ENCODE measurements at regions not wholly inside any gene's neighbourhood (a gene's known extent, or its start where the extent isn't known, plus 50 kb on each side); places are given as distances from the start of the nearest gene placed in this dataset.

DNA sequence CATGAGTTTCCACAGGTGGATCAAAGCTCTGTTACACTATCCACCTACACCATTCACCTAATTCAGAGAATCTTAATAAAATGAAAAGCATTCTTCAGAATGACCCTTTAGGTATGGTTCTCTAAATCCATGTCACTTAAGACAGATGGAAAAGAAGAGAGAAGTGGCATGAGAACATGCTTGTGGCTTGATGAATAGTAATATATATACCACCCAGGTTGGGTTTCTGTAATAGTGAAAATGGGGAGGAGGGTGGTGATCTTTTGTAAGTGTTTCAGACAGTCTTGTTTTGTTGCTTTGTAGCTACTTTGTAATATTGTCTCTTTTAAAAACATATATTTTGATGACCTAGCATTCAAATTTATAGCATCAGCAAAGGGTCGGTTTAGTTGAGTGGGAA is 469.8 kb downstream of the USP25 start:
- Histone ChIP-seq H3K4me3 (ENCODE audit: low read depth, low read length) (no peak overlapping the region), H3K27me3 (ENCODE audit: insufficient read depth, low read depth, severe bottlenecking) (no peaks in the 10 kb centered on the region), H3K36me3 (no peaks in the 10 kb centered on the region), H3K27ac (no peak overlapping the region), H3K9me3 (ENCODE audit: severe bottlenecking) (no peaks in the 10 kb centered on the region)
- DNase-seq, result no peak
- TF ChIP-seq, protein P1, sequence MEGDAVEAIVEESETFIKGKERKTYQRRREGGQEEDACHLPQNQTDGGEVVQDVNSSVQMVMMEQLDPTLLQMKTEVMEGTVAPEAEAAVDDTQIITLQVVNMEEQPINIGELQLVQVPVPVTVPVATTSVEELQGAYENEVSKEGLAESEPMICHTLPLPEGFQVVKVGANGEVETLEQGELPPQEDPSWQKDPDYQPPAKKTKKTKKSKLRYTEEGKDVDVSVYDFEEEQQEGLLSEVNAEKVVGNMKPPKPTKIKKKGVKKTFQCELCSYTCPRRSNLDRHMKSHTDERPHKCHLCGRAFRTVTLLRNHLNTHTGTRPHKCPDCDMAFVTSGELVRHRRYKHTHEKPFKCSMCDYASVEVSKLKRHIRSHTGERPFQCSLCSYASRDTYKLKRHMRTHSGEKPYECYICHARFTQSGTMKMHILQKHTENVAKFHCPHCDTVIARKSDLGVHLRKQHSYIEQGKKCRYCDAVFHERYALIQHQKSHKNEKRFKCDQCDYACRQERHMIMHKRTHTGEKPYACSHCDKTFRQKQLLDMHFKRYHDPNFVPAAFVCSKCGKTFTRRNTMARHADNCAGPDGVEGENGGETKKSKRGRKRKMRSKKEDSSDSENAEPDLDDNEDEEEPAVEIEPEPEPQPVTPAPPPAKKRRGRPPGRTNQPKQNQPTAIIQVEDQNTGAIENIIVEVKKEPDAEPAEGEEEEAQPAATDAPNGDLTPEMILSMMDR (IDR thresholded peaks at IDR 0.05; ENCODE audit: low read depth, low read length), result no peak

GRCh38 chr21:16201718-16202117 is 471.9 kb downstream of the USP25 start:
- Histone ChIP-seq H3K4me3 (ENCODE audit: low read depth, low read length) (no peak overlapping the region), H3K9me3 (ENCODE audit: severe bottlenecking) (no peaks in the 10 kb centered on the region), H3K36me3 (no peaks in the 10 kb centered on the region), H3K27ac (no peak overlapping the region), H3K27me3 (ENCODE audit: insufficient read depth, low read depth, severe bottlenecking) (no peaks in the 10 kb centered on the region)
- TF ChIP-seq, protein P1 (IDR thresholded peaks at IDR 0.05; ENCODE audit: low read depth, low read length), result no peak
- no peak for DNase-seq

- TF ChIP-seq, protein P1 (IDR thresholded peaks at IDR 0.05; ENCODE audit: low read depth, low read length), result no peak
- no peak overlapping the region for H3K4me3 ChIP-seq (ENCODE audit: low read depth, low read length)
- no peaks in the 10 kb centered on the region for H3K9me3 ChIP-seq (ENCODE audit: severe bottlenecking)
- H3K36me3 ChIP-seq, result no peaks in the 10 kb centered on the region
- H3K27me3 ChIP-seq (ENCODE audit: insufficient read depth, low read depth, severe bottlenecking), result no peaks in the 10 kb centered on the region
- H3K27ac ChIP-seq, result no peak overlapping the region
- DNase-seq, result no peak
These were observed 475.7 kb downstream of the USP25 start for GRCh38 chr21:16205527-16205926.

GRCh38 chr21:16211339-16212303 is 481.8 kb downstream of the USP25 start:
- no peaks in the 10 kb centered on the region for H3K36me3 ChIP-seq
- H3K27ac ChIP-seq, result no peak overlapping the region
- TF ChIP-seq, protein P1 (IDR thresholded peaks at IDR 0.05; ENCODE audit: low read depth, low read length), result no peak
- no peaks in the 10 kb centered on the region for H3K27me3 ChIP-seq (ENCODE audit: insufficient read depth, low read depth, severe bottlenecking)
- H3K4me3 ChIP-seq (ENCODE audit: low read depth, low read length), result no peak overlapping the region
- DNase-seq, result no peak
- no peaks in the 10 kb centered on the region for H3K9me3 ChIP-seq (ENCODE audit: severe bottlenecking)

DNA sequence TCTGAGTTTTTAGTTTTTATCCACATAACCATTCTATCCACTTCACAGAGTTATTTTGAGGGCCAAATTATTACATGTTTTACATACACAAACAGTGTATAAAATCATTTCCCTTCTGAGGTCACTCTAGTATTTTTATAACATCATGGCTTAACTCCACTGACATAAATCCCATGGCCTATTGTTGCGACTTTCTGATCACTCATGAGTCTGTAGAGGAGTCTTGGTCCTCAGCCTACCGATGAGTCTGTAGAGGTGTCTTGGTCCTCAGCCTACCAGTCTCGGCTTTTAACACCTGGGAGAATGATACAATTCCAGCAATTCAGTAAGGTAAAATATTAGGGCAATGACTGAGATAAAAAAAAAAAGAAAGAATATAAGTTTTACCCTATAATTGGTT is 483.7 kb downstream of the USP25 start:
- DNase-seq, result no peak
- H3K36me3 ChIP-seq, result no peaks in the 10 kb centered on the region
- no peak overlapping the region for H3K27ac ChIP-seq
- TF ChIP-seq, protein P1 (IDR thresholded peaks at IDR 0.05; ENCODE audit: low read depth, low read length), result no peak
- H3K4me3 ChIP-seq (ENCODE audit: low read depth, low read length), result no peak overlapping the region
- no peaks in the 10 kb centered on the region for H3K9me3 ChIP-seq (ENCODE audit: severe bottlenecking)
- H3K27me3 ChIP-seq (ENCODE audit: insufficient read depth, low read depth, severe bottlenecking), result no peaks in the 10 kb centered on the region
